HG03045 (cell line): ENCODE measurements at regions not wholly inside any gene's neighbourhood (a gene's known extent, or its start where the extent isn't known, plus 50 kb on each side); places are given as distances from the start of the nearest gene placed in this dataset.
"Not testable (repeated sequence)": the region's sequence is repeated elsewhere in the genome, so short reads cannot be mapped to it uniquely, and the experiment has no call there.

Experiments used
- ATAC-seq: cut with Tn5 transposase; IDR thresholded peaks from one replicate; pipeline ENCODE4 v1.9.1; 2021; ENCODE audit warnings: mild to moderate bottlenecking, moderate library complexity; ENCODE audit not compliant: unreplicated experiment

DNA sequence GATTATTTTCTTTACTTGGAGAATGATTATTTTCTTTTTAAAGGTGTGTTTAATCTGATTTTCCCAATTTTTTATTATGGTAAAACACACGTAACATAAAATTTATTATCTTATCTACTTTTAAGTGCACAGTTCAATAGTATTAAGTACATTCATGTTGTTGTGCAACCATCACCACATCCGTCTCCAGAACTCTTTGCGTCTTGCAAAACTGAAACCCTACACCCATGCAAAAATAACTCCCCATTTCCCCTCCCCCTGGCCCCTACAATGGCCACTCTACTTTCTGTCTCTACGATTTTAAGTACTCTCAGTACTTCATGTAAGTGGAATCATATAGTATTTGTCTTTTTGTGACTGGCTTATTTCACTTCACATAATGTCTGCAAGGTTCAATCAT is 230.7 kb downstream of the SATB1 start:
- ATAC-seq, result no peak

DNA sequence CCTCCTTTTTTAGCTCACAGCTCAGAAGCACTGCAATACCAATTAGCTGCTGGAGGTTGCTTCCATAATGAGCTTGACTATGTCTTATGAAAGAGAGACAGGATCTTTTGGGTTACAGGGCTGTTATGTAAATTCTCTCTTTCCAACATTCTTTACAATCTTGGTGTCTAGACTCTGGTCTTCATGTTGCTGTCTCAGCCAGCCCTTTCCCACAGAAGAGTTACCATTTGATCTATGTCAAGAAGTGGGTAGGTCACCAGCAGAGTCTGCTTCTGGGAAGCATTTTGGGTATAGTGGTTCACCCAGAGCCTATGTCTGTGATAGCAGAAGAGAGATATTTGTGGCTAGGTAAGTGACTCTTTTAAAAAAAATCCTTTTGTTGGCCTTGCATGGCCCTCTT is 234.5 kb downstream of the SATB1 start:
- ATAC-seq, result no peak

DNA sequence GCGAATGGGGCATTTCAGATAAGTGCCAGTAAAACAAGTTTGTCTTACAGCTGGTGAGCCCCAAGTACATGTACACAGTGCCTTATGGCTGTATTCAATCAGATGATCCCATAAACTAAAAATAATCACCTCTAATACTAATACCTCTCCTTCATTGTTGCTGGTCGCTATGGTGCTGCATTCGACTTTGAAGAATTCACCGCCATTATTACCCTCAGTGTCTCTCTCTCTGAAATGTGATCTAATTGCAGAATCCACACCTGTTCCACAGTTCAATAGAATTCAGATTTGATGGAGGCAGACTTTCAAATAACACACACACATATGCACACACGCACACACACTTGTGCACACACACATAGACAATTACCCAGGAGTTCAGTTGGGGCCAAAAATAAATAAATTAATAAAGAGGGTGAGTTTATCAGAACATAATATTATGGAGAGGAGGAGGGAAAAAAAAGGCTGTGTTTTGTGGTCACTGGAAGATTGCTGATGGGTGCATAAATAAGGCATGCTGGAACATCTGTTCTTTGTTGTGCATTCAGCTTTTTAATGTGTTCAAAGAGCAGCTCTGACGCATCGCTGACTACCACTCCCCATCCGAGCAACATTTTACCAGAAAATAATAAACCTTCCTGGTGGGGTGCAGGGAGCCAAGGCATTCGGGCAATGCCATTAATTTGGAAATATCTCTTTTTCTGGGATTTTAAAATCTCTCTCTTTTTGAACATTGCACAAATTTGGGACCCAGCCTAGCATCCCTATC is 235.7 kb downstream of the SATB1 start:
- ATAC-seq, result no peak

DNA sequence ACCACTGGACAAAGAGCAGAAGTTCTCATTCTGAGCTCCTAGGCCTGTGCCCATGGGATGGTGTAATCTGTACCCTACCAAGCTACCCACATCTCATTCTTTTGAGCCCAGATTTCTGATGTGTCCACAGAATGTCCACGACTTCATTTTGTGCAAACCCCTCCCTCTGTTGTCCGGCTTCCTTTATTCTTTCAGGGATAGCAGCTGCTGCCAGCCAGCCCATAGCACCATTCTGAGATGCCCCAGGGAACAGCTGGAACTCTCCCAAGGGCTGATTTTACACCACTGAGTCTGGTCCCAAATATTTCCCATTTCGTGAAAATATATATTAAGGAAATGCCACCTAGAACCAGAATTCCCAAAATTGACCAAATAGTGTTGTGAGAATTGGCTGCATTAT is 236.6 kb downstream of the SATB1 start:
- ATAC-seq, result no peak

DNA sequence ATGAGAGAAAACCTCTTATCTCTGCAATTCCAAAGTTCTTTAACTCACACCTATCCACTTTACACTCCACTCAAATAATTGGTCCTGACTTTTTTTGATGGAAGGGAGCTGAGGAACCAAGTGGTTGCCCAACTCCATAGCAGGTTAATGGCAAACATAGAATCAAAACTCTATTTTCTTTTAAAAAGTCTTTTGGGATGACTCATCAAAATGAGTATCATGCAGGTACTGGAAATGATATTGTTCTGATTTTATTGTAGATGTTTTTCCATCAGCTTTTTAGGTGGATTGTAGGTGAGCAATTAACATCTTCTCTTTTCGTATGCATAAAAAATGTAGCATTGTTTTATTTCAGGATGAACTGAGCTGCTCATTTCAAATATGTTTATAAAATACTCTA is 239.5 kb downstream of the SATB1 start:
- no peak for ATAC-seq

DNA sequence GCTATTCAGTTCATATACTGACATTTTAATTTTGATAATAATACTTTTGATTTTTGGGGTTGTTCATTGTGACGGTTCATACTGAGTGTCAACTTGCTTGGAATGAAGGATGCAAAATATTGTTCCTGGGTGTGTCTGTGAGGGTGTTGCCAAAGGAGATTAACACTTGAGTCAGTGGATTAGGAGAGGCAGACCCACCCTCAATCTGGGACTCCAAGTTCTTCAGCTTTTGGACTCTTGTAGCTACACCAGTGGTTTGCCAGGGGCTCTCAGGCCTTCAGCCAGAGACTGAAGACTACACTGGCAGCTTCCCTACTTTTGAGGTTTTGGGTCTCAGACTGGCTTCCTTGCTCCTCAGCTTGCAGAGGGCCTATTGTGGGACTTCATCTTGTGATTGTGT is 242.2 kb downstream of the SATB1 start:
- not testable (repeated sequence) for ATAC-seq

DNA sequence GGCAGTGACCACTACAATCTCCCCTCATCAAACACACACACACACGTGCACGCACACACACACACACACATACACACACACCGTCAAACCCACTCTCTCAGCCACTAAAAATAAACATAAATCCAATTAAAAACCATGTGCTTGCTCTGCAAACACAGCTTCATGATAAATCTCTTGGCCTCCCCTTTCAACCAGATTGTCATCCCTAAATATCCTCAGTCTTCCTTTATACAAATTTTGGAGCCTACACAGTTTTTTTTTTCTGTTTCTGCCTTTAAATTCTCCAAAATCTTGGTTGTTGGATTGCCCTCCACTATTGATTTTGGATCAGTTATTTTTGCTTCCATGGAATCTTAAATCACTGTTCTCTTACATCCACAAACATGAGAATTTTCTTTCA is 245.6 kb downstream of the SATB1 start:
- no peak for ATAC-seq

DNA sequence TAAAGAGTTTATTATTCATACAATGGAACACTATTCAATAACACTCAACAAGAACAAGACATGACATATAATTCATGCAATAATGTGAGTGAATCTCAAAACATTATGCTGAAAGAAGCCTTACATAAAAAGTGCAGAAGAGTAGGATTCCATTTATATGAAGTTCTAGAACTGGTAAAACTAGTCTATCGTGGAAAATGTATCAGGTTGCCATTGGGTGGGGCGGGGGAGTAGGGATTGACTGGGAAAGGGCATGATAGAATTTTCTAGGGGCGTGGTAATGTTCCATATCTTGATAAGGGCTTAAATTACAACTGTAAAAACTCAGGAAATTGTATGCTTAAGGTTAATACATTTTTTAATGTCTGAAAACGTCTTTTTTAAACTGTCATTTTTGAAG is 247.9 kb downstream of the SATB1 start:
- ATAC-seq, result no peak

DNA sequence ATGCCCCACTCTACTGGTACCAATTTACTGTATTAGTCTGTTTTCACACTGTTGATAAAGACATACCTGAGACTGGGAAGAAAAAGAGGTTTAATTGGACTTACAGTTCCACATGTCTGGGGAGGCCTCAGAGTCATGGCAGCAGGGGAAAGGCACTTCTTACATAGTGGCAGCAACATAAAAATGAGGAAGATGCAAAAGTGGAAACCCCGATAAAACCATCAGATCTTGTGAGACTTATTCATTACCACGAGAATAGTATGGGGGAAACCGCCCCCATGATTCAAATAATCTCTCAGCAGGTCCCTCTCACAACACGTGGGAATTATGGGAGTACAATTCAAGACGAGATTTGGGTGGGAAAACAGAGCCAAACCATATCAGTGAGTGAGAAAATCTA is 251.2 kb downstream of the SATB1 start:
- ATAC-seq, result not testable (repeated sequence)

DNA sequence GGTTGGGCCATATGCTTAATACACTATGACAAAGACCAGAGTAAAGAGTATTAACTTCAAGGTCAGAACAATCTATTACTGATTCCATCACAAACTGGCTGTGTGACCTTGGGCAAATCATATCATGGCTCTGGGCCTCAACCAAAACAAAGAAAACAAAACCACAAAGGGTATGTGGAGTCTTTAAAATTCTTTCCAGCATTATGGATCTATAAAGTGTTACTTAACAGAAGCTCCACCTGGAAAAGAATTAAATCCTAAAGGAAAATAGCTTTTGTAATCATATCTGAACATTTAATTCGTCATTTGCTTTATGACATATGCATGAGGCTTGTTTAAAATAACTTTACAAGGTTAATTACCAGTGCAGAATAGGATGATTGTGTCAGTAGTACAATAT is 265.5 kb downstream of the SATB1 start:
- no peak for ATAC-seq

DNA sequence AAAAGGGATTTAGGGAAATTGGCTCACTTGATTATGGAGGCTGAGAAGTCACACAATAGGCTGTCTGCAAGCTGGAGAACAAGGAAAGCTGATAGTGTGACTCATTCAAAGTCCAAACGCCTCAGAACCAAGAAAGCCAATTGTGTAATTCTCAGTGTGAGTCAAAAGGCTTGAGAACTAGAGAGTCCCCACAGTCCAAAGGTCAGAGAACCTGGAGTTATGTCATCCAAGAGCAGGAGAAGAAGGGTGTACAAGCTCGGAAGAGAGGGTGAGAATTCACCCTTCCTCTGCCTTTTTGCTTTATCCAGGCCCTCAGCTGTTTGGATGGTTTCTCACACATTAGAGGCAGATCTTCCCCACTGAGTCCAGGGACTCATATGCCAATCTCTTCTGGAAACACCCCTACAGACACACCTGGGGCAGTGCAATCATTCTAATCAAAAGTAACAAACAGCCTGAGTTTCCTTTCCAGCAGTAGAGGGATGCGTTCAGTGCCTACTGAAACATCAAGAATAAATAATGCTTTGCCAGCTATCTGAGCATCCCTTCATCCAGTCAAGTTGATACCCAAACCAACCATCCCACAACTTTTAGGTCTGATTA is 271.5 kb downstream of the SATB1 start:
- no peak for ATAC-seq

DNA sequence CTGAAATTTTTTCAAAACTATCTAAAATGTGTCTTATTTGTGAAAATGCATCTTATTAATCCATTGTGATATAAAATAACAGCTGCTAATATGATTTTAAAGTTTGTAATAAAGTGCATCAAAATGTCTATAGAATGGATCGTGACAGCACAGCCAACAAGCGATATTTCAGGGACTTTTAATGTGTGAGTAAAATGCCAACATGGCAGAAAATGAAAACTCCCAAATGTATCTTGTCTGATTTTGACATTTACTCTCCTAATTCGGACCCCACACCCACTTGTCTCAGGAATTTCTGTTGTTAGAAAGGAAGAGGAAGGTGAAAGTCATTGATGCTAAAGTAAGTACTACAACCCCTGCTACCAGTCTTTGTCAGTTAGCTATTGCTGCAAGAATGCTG is 273.9 kb downstream of the SATB1 start:
- no peak for ATAC-seq

DNA sequence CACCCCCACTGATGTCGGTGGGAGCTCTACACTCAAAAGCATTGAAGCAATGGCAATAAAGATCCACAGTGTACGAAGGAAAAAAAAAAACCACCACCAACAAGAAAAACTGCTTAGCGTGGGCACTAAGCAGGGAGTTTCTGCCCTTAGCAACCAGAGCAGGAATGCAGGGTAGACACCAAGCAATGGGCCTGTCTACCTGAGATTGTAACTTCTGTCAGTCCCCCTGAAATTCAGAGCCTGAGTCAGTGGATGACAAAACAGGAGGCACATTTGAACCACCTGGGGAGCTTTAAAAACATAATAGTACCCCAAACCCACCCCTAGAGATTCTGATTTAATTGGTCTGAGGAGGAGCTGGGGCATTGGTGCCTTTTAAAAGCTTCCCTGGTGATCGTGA is 275.2 kb downstream of the SATB1 start:
- no peak for ATAC-seq

DNA sequence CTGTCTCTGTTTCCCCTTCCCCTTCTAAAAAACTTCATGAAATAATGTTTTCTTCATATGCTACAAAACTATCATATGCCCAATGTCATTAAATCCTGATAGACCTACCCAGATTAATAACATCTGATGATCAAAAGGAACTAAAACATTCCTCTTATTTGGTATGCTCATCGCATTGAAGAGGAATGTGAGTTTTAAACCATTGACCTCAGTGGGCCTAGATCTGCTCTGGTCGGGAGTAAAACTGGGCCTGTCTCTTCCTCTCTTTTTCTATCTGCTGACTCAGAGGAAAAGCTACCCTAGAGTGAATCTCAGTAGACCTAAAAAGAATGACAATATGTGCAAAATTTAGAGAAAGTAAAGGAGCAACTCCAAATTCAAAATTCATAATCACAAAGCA is 275.8 kb downstream of the SATB1 start:
- ATAC-seq, result no peak

DNA sequence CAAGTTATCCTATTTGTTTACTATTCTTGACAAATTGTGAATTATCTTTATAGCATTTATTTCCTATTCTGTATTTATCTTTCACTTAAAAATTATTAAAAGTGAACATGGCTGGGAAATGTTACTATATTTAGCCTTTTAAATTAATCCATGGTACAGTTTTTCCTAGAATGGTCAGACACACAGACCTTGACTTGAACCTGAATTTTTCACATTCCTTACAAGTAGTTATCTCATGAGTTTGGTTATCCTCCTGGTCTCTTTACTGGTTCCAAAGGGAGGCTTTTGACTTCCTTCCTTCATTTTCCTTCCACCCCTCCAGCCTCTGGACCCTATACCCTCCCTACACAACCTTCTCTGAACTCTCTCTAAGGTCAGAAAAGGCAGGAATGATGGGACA is 280.6 kb downstream of the SATB1 start:
- no peak for ATAC-seq

DNA sequence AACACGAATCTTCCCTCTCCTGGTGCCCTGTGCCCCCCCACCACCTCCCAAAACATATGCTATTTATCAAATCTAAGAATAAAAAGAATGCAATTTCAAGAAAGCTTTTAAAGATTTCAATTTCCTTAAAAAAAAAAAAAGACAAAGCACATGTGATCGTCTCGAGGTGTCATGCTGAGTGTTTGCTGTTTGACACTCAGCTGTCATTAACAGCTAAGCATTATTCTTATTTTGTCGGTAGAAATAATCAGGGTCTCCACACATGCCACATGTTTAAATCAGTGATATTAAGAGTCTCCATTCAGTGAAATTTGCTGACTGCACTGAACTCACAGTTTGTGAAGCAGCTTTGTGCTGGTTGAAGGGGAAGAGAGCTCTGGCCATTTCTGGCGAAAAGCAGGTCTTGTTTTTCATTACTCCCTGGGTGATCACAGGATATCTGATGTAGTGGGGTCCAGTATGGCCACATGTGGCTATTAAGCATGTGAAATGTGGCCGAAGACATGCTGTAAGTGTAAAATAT is 281.8 kb downstream of the SATB1 start:
- no peak for ATAC-seq

DNA sequence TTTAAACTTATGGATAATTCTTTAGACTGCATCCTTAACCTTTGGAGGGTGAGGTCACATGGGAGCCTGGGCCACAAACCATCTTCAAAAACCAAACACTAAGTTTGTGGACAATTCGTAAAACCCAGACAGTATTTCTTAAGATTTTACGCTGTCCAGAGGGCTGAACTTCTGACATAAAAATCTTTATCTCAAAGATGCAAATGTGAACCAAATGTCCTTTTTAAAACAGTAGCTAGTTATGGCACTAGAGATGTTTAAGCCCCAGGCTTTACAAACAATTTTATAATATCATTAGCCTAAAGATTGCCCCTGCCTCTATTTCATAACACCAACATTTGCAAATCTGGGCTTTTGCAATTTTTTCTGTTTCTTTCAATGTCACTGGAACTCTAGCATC is 287.2 kb downstream of the SATB1 start:
- ATAC-seq, result no peak

DNA sequence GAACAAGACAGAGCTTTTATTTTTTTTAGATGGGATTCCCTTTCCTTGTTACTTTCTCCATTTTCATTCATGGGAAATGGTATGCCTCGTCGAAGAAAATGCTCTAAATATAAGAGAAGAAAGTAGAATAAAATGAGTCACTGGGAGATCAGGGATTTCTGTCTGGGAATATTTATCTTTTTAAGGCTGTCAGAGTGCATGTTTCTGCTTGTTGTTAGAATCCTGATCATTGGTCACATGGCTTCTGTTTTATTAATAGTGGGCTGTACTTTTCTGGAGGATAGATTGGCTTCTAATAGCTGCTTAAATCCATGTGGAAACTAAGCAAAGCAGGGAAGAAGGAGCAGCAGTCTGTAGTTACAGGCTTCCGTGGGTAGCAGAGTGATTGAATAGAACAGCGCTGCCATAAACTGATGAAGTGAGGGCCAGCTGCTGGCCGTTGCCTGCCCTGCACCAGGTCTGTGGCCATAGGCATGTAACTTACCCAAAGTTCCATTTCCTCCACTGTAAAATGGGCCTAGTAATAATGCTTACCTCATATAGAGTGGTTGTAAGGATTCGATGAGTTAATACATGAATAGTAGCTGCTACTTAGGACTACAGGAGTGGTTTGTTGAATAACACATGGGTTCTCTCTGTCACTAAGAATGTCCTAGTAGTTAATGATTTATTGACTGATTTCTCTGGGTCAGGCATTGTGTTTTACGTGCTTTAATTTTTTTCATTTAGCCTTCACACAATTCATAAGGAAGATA is 289.9 kb downstream of the SATB1 start:
- no peak for ATAC-seq

DNA sequence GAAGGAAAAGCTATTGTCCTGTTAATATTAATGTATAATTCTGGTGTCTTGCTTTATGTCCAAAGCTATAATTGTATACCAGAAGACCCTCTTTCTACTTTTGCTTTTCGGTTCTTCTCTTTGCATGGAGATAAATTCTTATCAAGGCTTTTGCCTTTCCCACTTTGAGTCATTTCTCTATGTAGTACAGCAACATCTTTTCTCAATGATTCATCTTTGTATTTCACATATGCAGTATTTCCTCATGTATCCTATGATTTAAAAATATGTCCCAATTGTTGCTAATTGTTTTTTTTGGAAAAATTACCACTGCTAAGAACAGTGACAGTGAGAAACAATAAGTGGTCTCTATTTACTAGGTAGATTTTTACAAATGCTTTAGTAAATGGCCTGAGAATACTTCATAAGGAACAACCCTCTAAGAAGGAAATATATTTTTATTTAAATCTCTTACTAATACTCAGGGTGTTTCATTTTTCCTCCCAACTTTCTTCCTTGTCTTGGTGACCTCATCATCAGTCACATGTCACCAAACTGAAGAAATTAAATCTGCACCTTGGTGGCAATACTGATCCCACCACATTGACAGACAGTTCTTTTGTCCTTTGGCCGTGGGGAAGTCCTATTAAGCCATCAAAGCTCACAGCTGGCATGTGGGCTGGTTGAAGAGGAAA is 290.6 kb downstream of the SATB1 start:
- ATAC-seq, result no peak

DNA sequence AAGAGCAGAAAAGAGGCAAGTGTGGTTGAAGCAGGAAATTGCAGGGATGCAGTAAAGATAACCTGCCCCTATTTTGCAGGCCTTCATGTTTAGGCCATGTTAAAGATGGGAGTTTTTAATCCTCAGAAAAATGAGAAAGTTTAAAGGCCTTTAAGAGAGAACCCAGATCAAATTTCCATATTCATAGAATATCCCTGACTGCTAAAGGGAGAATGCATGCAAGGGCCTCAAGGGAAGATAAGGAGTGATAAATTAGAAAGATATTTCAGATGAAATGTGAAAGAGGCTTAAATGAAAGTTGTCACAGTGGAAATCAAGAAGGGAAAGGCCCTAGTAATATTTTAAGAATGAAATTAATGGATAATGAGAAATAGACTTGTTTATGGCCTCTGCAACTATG is 292.1 kb downstream of the SATB1 start:
- no peak for ATAC-seq
